H9 (cell line): ENCODE measurements at regions not wholly inside any gene's neighbourhood (a gene's known extent, or its start where the extent isn't known, plus 50 kb on each side); places are given as distances from the start of the nearest gene placed in this dataset.

Experiments used
- DNase-seq: peaks from one replicate; pipeline ENCODE4 v3.0.0-alpha.2; 2017
- H2AFZ ChIP-seq: one replicate; pipeline ENCODE4 v1.6.1; 2013; ENCODE audit warnings: mild to moderate bottlenecking, low read length, control low read depth, moderate library complexity
- H2AK5ac ChIP-seq: 2 replicates; pipeline ENCODE4 v1.6.1; 2013; ENCODE audit warnings: low read length, control low read depth, mixed read lengths; ENCODE audit not compliant: insufficient read length
- H2BK120ac ChIP-seq: one replicate; pipeline ENCODE4 v1.6.1; 2013; ENCODE audit warnings: low read depth, mild to moderate bottlenecking, low read length, control low read depth, inconsistent platforms; ENCODE audit not compliant: poor library complexity, severe bottlenecking
- H2BK12ac ChIP-seq: 2 replicates; pipeline ENCODE4 v1.6.1; 2013; ENCODE audit warnings: low read length, control low read depth, mixed read lengths, low read depth; ENCODE audit not compliant: insufficient read length
- H2BK15ac ChIP-seq: 2 replicates; pipeline ENCODE4 v1.6.1; 2013; ENCODE audit warnings: low read depth, low read length, control low read depth
- H2BK20ac ChIP-seq: one replicate; pipeline ENCODE4 v1.6.1; 2013; ENCODE audit warnings: low read depth, mild to moderate bottlenecking, low read length, control low read depth, inconsistent platforms; ENCODE audit not compliant: poor library complexity, severe bottlenecking
- H2BK5ac ChIP-seq: 2 replicates; pipeline ENCODE4 v1.6.1; 2013; ENCODE audit warnings: low read length, control low read depth, mixed read lengths; ENCODE audit not compliant: insufficient read length
- H3K14ac ChIP-seq: 2 replicates; pipeline ENCODE4 v1.6.1; 2013; ENCODE audit warnings: low read length, control low read depth; ENCODE audit not compliant: insufficient read depth
- H3K18ac ChIP-seq: 2 replicates; pipeline ENCODE4 v1.6.1; 2013; ENCODE audit warnings: low read depth, mild to moderate bottlenecking, mixed read lengths, low read length, control low read depth; ENCODE audit not compliant: insufficient read length
- H3K23ac ChIP-seq: 2 replicates; pipeline ENCODE4 v1.6.1; 2013; ENCODE audit warnings: low read length, control low read depth, mixed read lengths, low read depth; ENCODE audit not compliant: insufficient read length
- H3K23me2 ChIP-seq: 2 replicates; pipeline ENCODE4 v1.6.1; 2013; ENCODE audit warnings: low read depth, mild to moderate bottlenecking, mixed read lengths, low read length, control low read depth; ENCODE audit not compliant: insufficient read length, poor library complexity, severe bottlenecking
- H3K27ac ChIP-seq: 2 replicates; pipeline ENCODE4 v1.5.1; 2013; ENCODE audit warnings: low read length, control low read depth, mixed read lengths, low read depth; ENCODE audit not compliant: insufficient read length
- H3K27me3 ChIP-seq: 2 replicates; pipeline ENCODE4 v1.6.1; 2013; ENCODE audit warnings: low read length, control low read depth, inconsistent platforms; ENCODE audit not compliant: insufficient read depth
- H3K4ac ChIP-seq: 2 replicates; pipeline ENCODE4 v1.6.1; 2013; ENCODE audit warnings: low read depth, mild to moderate bottlenecking, control low read depth, inconsistent platforms, low read length, moderate library complexity
- H3K4me1 ChIP-seq: 2 replicates; pipeline ENCODE4 v1.6.1; 2013; ENCODE audit warnings: low read length, control low read depth, inconsistent platforms; ENCODE audit not compliant: insufficient read depth
- H3K4me2 ChIP-seq: 2 replicates; pipeline ENCODE4 v1.6.1; 2013; ENCODE audit warnings: low read length, control low read depth, mixed read lengths; ENCODE audit not compliant: insufficient read length, insufficient read depth
- H3K56ac ChIP-seq: 2 replicates; pipeline ENCODE4 v1.6.1; 2013; ENCODE audit warnings: low read depth, mild to moderate bottlenecking, mixed read lengths, low read length, control low read depth; ENCODE audit not compliant: insufficient read length
- H3K79me1 ChIP-seq: 2 replicates; pipeline ENCODE4 v1.6.1; 2013; ENCODE audit warnings: low read depth, mild to moderate bottlenecking, moderate library complexity, low read length, control low read depth, inconsistent platforms; ENCODE audit not compliant: insufficient read depth, poor library complexity, severe bottlenecking
- H3K79me2 ChIP-seq: 2 replicates; pipeline ENCODE4 v1.6.1; 2013; ENCODE audit warnings: low read length, control low read depth, inconsistent platforms; ENCODE audit not compliant: insufficient read depth
- H3K9ac ChIP-seq: 2 replicates; pipeline ENCODE4 v1.6.1; 2013; ENCODE audit warnings: low read length, control low read depth, mixed read lengths; ENCODE audit not compliant: insufficient read length; ENCODE audit errors: extremely low read depth
- H3K9me3 ChIP-seq: one replicate; pipeline ENCODE4 v1.6.1; 2013; ENCODE audit warnings: low read depth, low read length, inconsistent platforms; ENCODE audit not compliant: control insufficient read depth
- H3T11ph ChIP-seq: one replicate; pipeline ENCODE4 v1.6.1; 2013; ENCODE audit warnings: mild to moderate bottlenecking, low read length, control low read depth, inconsistent platforms
- H4K20me1 ChIP-seq: one replicate; pipeline ENCODE4 v1.6.1; 2013; ENCODE audit not compliant: control insufficient read depth, insufficient read length, insufficient read depth
- H4K5ac ChIP-seq: 2 replicates; pipeline ENCODE4 v1.6.1; 2013; ENCODE audit warnings: low read depth, mild to moderate bottlenecking, mixed read lengths, low read length, control low read depth; ENCODE audit not compliant: insufficient read length
- H4K8ac ChIP-seq: replicated peaks from 2 replicates; pipeline ENCODE4 v1.6.1; 2013; ENCODE audit warnings: low read length, control low read depth, mixed read lengths, low read depth; ENCODE audit not compliant: insufficient read length
- H4K91ac ChIP-seq: 2 replicates; pipeline ENCODE4 v1.6.1; 2013; ENCODE audit warnings: low read depth, mild to moderate bottlenecking, moderate library complexity, mixed read lengths, low read length, control low read depth; ENCODE audit not compliant: insufficient read length
- H3K27ac Mint-ChIP-seq, 3 experiments: 2 replicates in 2 of 3; 3 replicates in 1 of 3; pipeline ENCODE4 v1.8.0; 2020 to 2021; ENCODE audit warnings: mixed read lengths in 3 of 3, mild to moderate bottlenecking in 1 of 3, moderate library complexity in 1 of 3
- H3K27me3 Mint-ChIP-seq: 2 replicates; pipeline ENCODE4 v1.8.0; 2021; ENCODE audit warnings: low read depth, mild to moderate bottlenecking, moderate library complexity, mixed read lengths
- H3K36me3 Mint-ChIP-seq, 3 experiments: 2 replicates in 2 of 3; 3 replicates in 1 of 3; pipeline ENCODE4 v1.8.0; 2020 to 2021; ENCODE audit warnings: low read depth in 3 of 3, mixed read lengths in 3 of 3; ENCODE audit not compliant: insufficient read depth in 1 of 3
- H3K4me1 Mint-ChIP-seq, 2 experiments: 2 replicates each; pipeline ENCODE4 v1.8.0; 2020; ENCODE audit warnings: mixed read lengths in 2 of 2
- H3K4me3 Mint-ChIP-seq, 2 experiments: 2 replicates in 1 of 2; 3 replicates in 1 of 2; pipeline ENCODE4 v1.8.0; 2020 to 2021; ENCODE audit warnings: mild to moderate bottlenecking in 2 of 2, mixed read lengths in 2 of 2, moderate library complexity in 1 of 2
- H3K9me3 Mint-ChIP-seq, 2 experiments: 2 replicates in 1 of 2; 3 replicates in 1 of 2; pipeline ENCODE4 v1.8.0; 2020; ENCODE audit warnings: mild to moderate bottlenecking in 2 of 2, mixed read lengths in 2 of 2, moderate library complexity in 1 of 2
- WGBS: extraction: QIAGEN DNeasy Blood & Tissue Kit; methylation state at CpG from one replicate; pipeline ENCODE4 v1.1.7; 2013; ENCODE audit warnings: missing lambda C conversion rate, low lambda C conversion rate, mixed read lengths; ENCODE audit not compliant: insufficient read length; ENCODE audit errors: extremely low coverage; 5-methylcytosine and 5-hydroxymethylcytosine counted together
- TF ChIP-seq, protein P1 (sequence below): fragments of 200-600 bp; sonication (generic); conservative IDR thresholded peaks from 3 replicates; pipeline ENCODE4 v1.8.0; 2021; ENCODE audit warnings: antibody characterized with exemption, mild to moderate bottlenecking

DNA sequence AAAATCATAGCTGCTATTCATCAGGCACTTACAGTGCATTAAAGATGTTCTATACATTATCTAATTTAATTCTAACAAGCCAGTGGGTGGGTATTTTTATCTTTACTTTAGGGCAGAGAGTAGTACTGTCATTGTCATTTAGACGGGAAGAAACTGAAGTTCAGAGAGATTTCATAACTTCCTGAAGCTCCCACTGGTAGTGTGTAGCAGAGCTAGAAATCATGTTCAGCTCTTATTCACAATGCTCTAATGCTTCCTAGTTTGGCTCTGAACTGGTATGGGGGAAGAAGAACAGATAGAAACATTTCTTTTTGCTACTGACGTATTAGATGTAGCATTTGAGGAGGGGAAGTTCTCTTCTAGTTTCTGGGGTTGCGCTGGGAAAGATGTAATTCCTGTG is 116.7 kb downstream of the CYP26A1 start:
- no peak overlapping the region for H2AFZ ChIP-seq
- H3K79me2 ChIP-seq, result no peaks in the 10 kb centered on the region
- no peaks in the 10 kb centered on the region for H3K27me3 ChIP-seq
- H2BK120ac ChIP-seq, result no peak overlapping the region
- no peak overlapping the region for H3K9ac ChIP-seq
- H3K27me3 Mint-ChIP-seq, result no peaks in the 10 kb centered on the region
- TF ChIP-seq, protein P1, sequence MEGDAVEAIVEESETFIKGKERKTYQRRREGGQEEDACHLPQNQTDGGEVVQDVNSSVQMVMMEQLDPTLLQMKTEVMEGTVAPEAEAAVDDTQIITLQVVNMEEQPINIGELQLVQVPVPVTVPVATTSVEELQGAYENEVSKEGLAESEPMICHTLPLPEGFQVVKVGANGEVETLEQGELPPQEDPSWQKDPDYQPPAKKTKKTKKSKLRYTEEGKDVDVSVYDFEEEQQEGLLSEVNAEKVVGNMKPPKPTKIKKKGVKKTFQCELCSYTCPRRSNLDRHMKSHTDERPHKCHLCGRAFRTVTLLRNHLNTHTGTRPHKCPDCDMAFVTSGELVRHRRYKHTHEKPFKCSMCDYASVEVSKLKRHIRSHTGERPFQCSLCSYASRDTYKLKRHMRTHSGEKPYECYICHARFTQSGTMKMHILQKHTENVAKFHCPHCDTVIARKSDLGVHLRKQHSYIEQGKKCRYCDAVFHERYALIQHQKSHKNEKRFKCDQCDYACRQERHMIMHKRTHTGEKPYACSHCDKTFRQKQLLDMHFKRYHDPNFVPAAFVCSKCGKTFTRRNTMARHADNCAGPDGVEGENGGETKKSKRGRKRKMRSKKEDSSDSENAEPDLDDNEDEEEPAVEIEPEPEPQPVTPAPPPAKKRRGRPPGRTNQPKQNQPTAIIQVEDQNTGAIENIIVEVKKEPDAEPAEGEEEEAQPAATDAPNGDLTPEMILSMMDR, result no peak
- no peak overlapping the region for H2BK20ac ChIP-seq
- H4K5ac ChIP-seq, result no peak overlapping the region
- peaks cover 17 to 18% of the 10 kb centered on the region in 2 experiments for H3K4me1 Mint-ChIP-seq
- H3K56ac ChIP-seq, result no peak overlapping the region
- no peak overlapping the region for H3K27ac ChIP-seq
- no peak overlapping the region for H3K4me2 ChIP-seq
- no peak overlapping the region for H4K8ac ChIP-seq
- H2BK12ac ChIP-seq, result no peak overlapping the region
- H3K36me3 Mint-ChIP-seq, result no peaks in the 10 kb centered on the region
- no peak overlapping the region for H3K18ac ChIP-seq
- H3K79me1 ChIP-seq, result no peaks in the 10 kb centered on the region
- no peaks in the 10 kb centered on the region for H3K9me3 Mint-ChIP-seq
- no peak overlapping the region for H4K91ac ChIP-seq
- no peaks in the 10 kb centered on the region for H3K9me3 ChIP-seq
- H3K23ac ChIP-seq, result no peak overlapping the region
- no peak overlapping the region for H3T11ph ChIP-seq
- no peak overlapping the region for H2AK5ac ChIP-seq
- no peak overlapping the region for H3K27ac Mint-ChIP-seq
- no peak overlapping the region for H3K14ac ChIP-seq
- H3K4me3 Mint-ChIP-seq, result no peak overlapping the region
- no peaks in the 10 kb centered on the region for H4K20me1 ChIP-seq
- H2BK15ac ChIP-seq, result no peak overlapping the region
- no peaks in the 10 kb centered on the region for H3K23me2 ChIP-seq
- no peak overlapping the region for H2BK5ac ChIP-seq
- no peak overlapping the region for H3K4ac ChIP-seq
- no peak for DNase-seq
- H3K4me1 ChIP-seq, result peaks cover 9% of the 10 kb centered on the region; the same call in 1 of the 2 replicates
- WGBS, result no CpG with 5 or more reads among the region's 3 CpGs
